Suprapubic skin (tissue), 4 donors: ENCODE measurements at regions not wholly inside any gene's neighbourhood (a gene's known extent, or its start where the extent isn't known, plus 50 kb on each side); places are given as distances from the start of the nearest gene placed in this dataset.

ENCODE experiments used
- DNase-seq, 2 donors: peaks; one replicate each; pipeline ENCODE4 v3.0.0-alpha.2; 2019; ENCODE audit warnings: low spot score in 2 of 2
- H3K27ac ChIP-seq: fragments of 200-600 bp; sonication (generic); one replicate; pipeline ENCODE4 v1.5.1; 2019
- H3K27me3 ChIP-seq: fragments of 200-600 bp; sonication (generic); one replicate; pipeline ENCODE4 v1.5.1; 2019
- H3K36me3 ChIP-seq: fragments of 200-600 bp; sonication (generic); one replicate; pipeline ENCODE4 v1.5.1; 2019
- H3K4me1 ChIP-seq: fragments of 200-600 bp; sonication (generic); one replicate; pipeline ENCODE4 v1.5.1; 2019
- H3K4me3 ChIP-seq: fragments of 200-600 bp; sonication (generic); one replicate; pipeline ENCODE4 v1.5.1; 2019; ENCODE audit warnings: mild to moderate bottlenecking
- H3K9me3 ChIP-seq: fragments of 200-600 bp; sonication (generic); one replicate; pipeline ENCODE4 v1.5.1; 2019
- CTCF ChIP-seq, 2 donors: fragments of 200-600 bp in 1 of 2; fragments of 450-650 bp in 1 of 2; sonication (generic) in 1 of 2; IDR thresholded peaks; one replicate each; pipeline ENCODE4 v1.5.1; 2016 to 2019; ENCODE audit warnings: antibody characterized with exemption in 2 of 2, mild to moderate bottlenecking in 1 of 2, moderate library complexity in 1 of 2
- EP300 ChIP-seq: sonication (generic); formaldehyde crosslinking; IDR thresholded peaks from one replicate; pipeline ENCODE4 v1.6.1; 2017; ENCODE audit warnings: antibody characterized with exemption
- POLR2A ChIP-seq, 2 donors: fragments of 450-650 bp; IDR thresholded peaks; one replicate each; pipeline ENCODE4 v1.6.1; 2017; ENCODE audit warnings: antibody characterized with exemption in 2 of 2, mild to moderate bottlenecking in 2 of 2, moderate library complexity in 2 of 2
- POLR2AphosphoS5 ChIP-seq, 3 donors: sonication (generic); formaldehyde crosslinking; IDR thresholded peaks; one replicate each; pipeline ENCODE4 v1.6.1; 2017; ENCODE audit warnings: antibody characterized with exemption in 3 of 3
- WGBS: methylation state at CpG from one replicate; pipeline ENCODE4 v1.1.5; 2018; 5-methylcytosine and 5-hydroxymethylcytosine counted together

- WGBS, result 91% methylated on average over 2 of the region's 4 CpGs
- Histone ChIP-seq H3K36me3 (no peaks in the 10 kb centered on the region), H3K4me3 (no peak overlapping the region), H3K27me3 (no peaks in the 10 kb centered on the region), H3K4me1 (no peaks in the 10 kb centered on the region), H3K27ac (no peak overlapping the region), H3K9me3 (peaks cover 5% of the 10 kb centered on the region)
- no peak for DNase-seq
- TF ChIP-seq EP300 (no peak), POLR2AphosphoS5 (IDR thresholded peaks at IDR 0.05) (no peak), CTCF (IDR thresholded peaks at IDR 0.05) (no peak)
These were observed 1008.4 kb downstream of the JRKL start for GRCh38 chr11:97398246-97398645.

GRCh38 chr11:97409141-97409540 is 1019.3 kb downstream of the JRKL start:
- WGBS, result 100% methylated on average over 1 of the region's 1 CpG
- Histone ChIP-seq H3K4me3 (no peak overlapping the region), H3K36me3 (no peaks in the 10 kb centered on the region)

GRCh38 chr11:97414801-97415200 is 1025.0 kb downstream of the JRKL start:
- Histone ChIP-seq H3K4me1 (no peaks in the 10 kb centered on the region), H3K9me3 (peaks cover 15% of the 10 kb centered on the region), H3K27ac (no peak overlapping the region), H3K27me3 (no peaks in the 10 kb centered on the region), H3K4me3 (no peak overlapping the region), H3K36me3 (no peaks in the 10 kb centered on the region)
- WGBS, result 77% methylated on average over 2 of the region's 2 CpGs
- DNase-seq, result no peak
- TF ChIP-seq CTCF (IDR thresholded peaks at IDR 0.05), result no peak
- TF ChIP-seq POLR2A (IDR thresholded peaks at IDR 0.05), result no peak
- no peak for TF ChIP-seq EP300
- TF ChIP-seq POLR2AphosphoS5 (IDR thresholded peaks at IDR 0.05), result no peak

More at GRCh38 chr11:97409141-97409540, 1019.3 kb downstream of the JRKL start:
- H3K9me3 ChIP-seq, result peaks cover 21% of the 10 kb centered on the region
- no peak overlapping the region for H3K27ac ChIP-seq
- no peaks in the 10 kb centered on the region for H3K4me1 ChIP-seq
- TF ChIP-seq POLR2AphosphoS5 (IDR thresholded peaks at IDR 0.05) (no peak), POLR2A (IDR thresholded peaks at IDR 0.05) (no peak), CTCF (IDR thresholded peaks at IDR 0.05) (no peak), EP300 (no peak)
- H3K27me3 ChIP-seq, result no peaks in the 10 kb centered on the region
- no peak for DNase-seq

GRCh38 chr11:97419729-97420128 is 1029.9 kb downstream of the JRKL start:
- no peak overlapping the region for H3K4me3 ChIP-seq
- no peak for DNase-seq
- TF ChIP-seq EP300, result no peak
- no peak for TF ChIP-seq POLR2AphosphoS5 (IDR thresholded peaks at IDR 0.05)
- TF ChIP-seq CTCF (IDR thresholded peaks at IDR 0.05), result no peak
- TF ChIP-seq POLR2A (IDR thresholded peaks at IDR 0.05), result no peak

GRCh38 chr11:97428247-97428790 is 1038.5 kb downstream of the JRKL start:
- Histone ChIP-seq H3K27ac (no peak overlapping the region), H3K4me3 (no peak overlapping the region), H3K9me3 (no peaks in the 10 kb centered on the region), H3K4me1 (no peaks in the 10 kb centered on the region), H3K27me3 (no peaks in the 10 kb centered on the region), H3K36me3 (no peaks in the 10 kb centered on the region)
- DNase-seq, result no peak
- TF ChIP-seq POLR2A (IDR thresholded peaks at IDR 0.05) (no peak), EP300 (no peak), POLR2AphosphoS5 (IDR thresholded peaks at IDR 0.05) (no peak), CTCF (IDR thresholded peaks at IDR 0.05) (no peak)
- 66% methylated on average over 2 of the region's 2 CpGs for WGBS

More at GRCh38 chr11:97419729-97420128, 1029.9 kb downstream of the JRKL start:
- H3K27me3 ChIP-seq, result no peaks in the 10 kb centered on the region
- peaks cover 5% of the 10 kb centered on the region for H3K9me3 ChIP-seq
- H3K4me1 ChIP-seq, result no peaks in the 10 kb centered on the region
- H3K27ac ChIP-seq, result no peak overlapping the region
- H3K36me3 ChIP-seq, result no peaks in the 10 kb centered on the region
